AG09319 (cell line): ENCODE measurements at regions not wholly inside any gene's neighbourhood (a gene's known extent, or its start where the extent isn't known, plus 50 kb on each side); places are given as distances from the start of the nearest gene placed in this dataset.

Source experiments
- DNase-seq: peaks from one replicate; pipeline ENCODE4 v3.0.0-alpha.2; 2010; ENCODE audit warnings: low read depth; ENCODE audit errors: extremely low read depth
- TF ChIP-seq, protein P1 (sequence below): IDR thresholded peaks from 2 replicates; pipeline ENCODE4 v1.5.1; 2011; ENCODE audit warnings: low read depth, mild to moderate bottlenecking, inconsistent platforms, low read length, moderate library complexity

DNA sequence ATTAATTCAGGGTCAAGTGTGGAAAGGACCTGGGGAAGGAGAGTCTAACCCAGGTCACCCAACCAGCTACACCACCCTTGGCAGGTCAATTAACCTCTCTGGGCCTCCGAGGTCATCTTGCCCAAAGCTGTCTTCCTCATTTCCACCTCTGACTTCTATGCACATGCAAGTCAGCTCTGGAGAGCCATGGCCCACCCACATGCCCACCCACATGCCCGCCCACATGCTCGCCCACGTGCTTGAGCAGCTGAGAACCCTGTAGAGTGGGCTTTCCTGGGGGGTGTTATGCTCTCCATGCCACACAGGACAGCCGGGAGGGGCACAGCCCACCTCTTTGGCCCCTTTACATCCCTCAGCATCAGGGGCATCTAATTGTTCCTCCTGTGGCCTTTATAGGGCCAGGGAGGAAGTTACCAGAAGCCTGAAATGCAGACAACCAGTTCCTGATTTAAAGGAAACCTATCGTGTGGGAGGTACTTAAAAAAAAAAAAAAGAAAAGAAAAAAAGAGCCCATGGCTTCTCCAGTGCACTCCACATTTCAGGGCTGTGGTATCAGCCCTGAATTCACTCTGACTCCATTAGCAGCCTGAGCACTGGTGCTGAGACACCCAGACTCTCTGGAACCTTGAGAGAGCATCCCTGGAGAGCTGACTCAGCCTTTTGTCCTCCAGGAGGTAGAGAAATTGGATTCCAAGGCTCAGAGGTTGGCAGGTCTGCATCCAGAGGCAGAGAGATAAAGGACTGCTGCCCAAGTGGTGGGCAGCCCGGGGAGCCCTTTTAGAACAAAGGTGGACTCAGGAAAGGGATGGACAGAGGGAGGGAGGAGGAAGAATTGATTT lies 176.2 kb upstream of the ZMIZ1 start:
- DNase-seq: no peak
- TF ChIP-seq, protein P1, sequence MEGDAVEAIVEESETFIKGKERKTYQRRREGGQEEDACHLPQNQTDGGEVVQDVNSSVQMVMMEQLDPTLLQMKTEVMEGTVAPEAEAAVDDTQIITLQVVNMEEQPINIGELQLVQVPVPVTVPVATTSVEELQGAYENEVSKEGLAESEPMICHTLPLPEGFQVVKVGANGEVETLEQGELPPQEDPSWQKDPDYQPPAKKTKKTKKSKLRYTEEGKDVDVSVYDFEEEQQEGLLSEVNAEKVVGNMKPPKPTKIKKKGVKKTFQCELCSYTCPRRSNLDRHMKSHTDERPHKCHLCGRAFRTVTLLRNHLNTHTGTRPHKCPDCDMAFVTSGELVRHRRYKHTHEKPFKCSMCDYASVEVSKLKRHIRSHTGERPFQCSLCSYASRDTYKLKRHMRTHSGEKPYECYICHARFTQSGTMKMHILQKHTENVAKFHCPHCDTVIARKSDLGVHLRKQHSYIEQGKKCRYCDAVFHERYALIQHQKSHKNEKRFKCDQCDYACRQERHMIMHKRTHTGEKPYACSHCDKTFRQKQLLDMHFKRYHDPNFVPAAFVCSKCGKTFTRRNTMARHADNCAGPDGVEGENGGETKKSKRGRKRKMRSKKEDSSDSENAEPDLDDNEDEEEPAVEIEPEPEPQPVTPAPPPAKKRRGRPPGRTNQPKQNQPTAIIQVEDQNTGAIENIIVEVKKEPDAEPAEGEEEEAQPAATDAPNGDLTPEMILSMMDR: no peak

DNA sequence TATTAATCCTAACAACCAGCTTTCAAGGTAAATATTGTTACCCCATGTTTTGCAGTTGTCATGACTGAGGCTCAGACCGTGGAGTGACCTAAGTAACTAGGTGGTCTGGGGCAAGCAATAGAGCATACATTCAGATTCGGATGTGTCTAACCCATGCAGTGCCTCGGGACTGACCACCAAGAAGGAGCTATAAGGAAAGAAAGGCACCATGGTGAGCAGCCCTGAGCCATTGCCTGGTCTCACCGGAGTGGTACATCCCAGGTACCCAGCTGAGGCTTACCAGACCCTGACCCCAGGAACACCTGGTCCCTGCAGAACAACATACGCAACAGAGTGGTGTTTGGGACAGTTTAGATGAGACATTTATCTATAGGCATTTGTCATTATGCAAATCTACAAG lies 175.5 kb upstream of the ZMIZ1 start:
- TF ChIP-seq, protein P1: no peak
- DNase-seq: no peak

DNA sequence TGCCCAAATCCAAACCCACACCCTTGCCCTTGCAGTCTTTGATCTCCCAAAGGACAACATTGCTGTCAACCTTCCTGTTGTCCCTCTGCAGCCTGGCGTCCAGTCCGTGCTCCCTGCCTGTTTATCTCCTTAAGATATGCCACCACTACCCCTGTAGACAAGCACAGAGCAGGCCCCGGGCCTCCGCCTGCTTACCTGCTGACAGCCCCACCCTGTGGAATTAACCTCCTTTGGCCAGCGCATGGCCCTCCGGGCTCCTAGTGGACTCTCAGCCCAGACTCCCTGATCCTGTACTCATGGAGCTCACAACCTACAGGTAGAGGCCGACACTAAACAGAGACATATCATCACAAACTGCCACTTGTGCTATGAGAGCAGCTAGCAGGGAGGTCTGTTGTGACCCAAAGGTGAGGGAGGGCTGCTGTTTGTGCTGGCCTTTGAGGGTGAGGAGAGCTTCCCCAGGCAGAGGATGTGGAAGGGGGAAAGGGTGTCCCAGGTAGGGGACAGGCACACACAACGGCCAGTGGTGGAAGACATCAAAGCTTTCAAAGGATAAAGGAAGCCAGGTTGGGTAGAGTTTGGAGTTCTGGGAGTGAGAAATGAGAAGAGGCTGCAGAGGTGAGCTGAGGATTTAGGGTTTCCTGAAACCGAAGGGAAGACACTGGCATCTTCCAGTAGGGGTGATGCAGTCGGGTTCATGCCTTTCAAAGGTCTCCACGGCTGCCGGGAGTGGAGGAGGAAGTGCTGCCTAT lies 174.5 kb upstream of the ZMIZ1 start:
- TF ChIP-seq, protein P1: no peak
- DNase-seq: no peak

DNA sequence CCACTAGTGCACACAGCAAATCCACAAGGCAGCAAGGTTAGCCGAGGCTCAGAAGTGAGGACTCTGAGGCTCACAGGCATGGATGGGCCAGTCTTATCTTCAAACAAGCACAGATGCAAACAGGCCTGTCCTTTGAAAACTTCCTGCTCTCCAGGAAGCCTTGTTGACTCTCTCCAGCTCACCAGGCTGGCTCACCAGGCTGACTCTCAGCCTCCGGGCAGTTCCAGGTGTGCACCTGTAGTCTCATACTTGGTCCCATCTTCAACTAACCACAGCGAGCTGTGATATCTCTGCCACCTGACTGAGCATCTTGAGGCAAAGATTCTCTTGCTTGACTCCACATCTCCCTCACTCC lies 173.9 kb upstream of the ZMIZ1 start:
- TF ChIP-seq, protein P1: no peak
- no peak for DNase-seq

DNA sequence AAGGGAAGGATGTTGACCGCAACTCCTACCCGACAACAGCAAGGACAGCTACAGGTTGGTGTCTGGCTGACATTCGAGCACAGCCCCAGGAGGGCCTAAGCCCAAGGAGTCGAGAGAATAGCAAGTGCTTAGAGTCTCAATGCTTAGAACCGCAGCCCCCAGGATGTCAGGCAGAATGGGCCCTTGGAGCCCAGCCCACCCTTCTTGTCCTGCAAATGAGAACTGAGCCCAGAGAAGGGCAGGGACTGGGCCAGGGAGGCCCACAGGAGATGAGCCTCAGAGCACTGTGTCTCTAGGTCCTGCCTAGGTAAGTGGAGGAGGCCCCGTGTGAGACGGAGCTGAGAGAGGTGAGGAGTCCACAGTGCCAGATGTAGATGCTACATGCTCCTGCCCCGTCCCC lies 173.3 kb upstream of the ZMIZ1 start:
- no peak for DNase-seq

DNA sequence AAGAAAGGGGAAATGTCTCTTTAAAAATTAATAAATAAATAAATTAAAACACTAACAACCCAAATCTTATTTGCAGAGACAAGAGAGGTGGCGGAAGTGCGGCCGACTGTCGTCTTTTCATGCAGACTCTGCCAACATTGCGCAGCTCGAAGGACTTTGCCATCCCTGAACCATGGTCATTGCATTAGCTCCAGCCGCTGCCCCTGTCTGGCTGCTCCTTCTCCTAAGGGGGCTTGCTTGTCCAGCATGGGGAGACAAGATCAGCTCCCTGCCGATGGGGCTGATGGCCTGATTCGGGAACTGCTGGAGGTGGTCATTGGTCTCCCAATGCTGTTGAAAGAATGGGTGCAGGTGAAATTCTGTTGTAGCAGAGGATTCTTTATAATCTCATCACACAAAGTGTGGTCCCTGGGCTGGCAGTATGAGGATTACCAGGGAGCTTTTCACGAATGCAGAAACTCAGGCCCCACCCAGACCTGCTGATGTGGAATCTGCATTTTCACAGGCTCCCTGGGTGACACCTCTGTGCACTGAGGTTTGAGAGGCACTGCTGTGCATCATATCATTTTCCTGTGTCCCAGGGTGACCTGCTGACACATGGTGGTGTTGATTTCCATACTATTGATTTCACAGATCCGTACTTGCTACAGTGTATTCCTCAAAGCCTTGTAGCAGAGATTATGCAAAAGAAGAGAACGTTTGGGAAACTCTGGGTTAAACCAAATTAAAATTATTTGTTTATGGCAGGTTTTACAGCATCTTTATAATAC lies 172.4 kb upstream of the ZMIZ1 start:
- DNase-seq: no peak

More for the DNA sequence above, 173.3 kb upstream of the ZMIZ1 start:
- TF ChIP-seq, protein P1: no peak

More for the DNA sequence above, 172.4 kb upstream of the ZMIZ1 start:
- TF ChIP-seq, protein P1: no peak
